A549 (cell line): ENCODE measurements at regions not wholly inside any gene's neighbourhood (a gene's known extent, or its start where the extent isn't known, plus 50 kb on each side); places are given as distances from the start of the nearest gene placed in this dataset.

ENCODE experiments used
- ATAC-seq, 2 experiments: fragments of 200-7000 bp in 1 of 2; fragments of >200 bp in 1 of 2; cut with Nextera tagmentation in 1 of 2; cut with Tn5 transposase in 1 of 2; 3 replicates each; pipeline versions ENCODE4 v1.8.0 to v1.9.1; 2018 to 2020; ENCODE audit warnings: mild to moderate bottlenecking in 1 of 2, moderate library complexity in 1 of 2
- CTCF ChIA-PET: fragments of 300-600 bp; sonication (Branson Sonifier 250); formaldehyde crosslinking; extraction: SDS; loops from one replicate; lab custom pipeline; 2021; ENCODE audit warnings: antibody characterized with exemption, inconsistent platforms; lab: Yijun Ruan, JAX
- POLR2A ChIA-PET: fragments of 350-600 bp; formaldehyde crosslinking; extraction: SDS; loops from one replicate; lab custom pipeline; 2021; ENCODE audit warnings: antibody characterized with exemption, inconsistent platforms; lab: Yijun Ruan, JAX
- DNase-seq, 2 experiments: peaks; one replicate each; pipeline versions ENCODE4 v3.0.0 to v3.0.0-alpha.2; 2011 to 2016; ENCODE audit warnings: low read depth in 1 of 2, low spot score in 1 of 2
- FAIRE-seq: peaks from 2 replicates; lab custom pipeline; 2011; peaks lifted over from hg19 to GRCh38; lab: Jason Lieb, UNC
- H3K27ac ChIP-seq, 2 experiments: fragments of >200 bp; sonication (Bioruptor Twin); formaldehyde crosslinking; 3 replicates each; pipeline ENCODE4 v1.5.1; 2016 to 2017
- H3K4me1 ChIP-seq: fragments of >200 bp; sonication (Bioruptor Twin); formaldehyde crosslinking; 3 replicates; pipeline ENCODE4 v1.6.1; 2016
- H3K4me2 ChIP-seq: fragments of >200 bp; sonication (Bioruptor Twin); formaldehyde crosslinking; 3 replicates; pipeline ENCODE4 v1.6.1; 2016
- H3K4me3 ChIP-seq: fragments of >200 bp; sonication (Bioruptor Twin); formaldehyde crosslinking; 3 replicates; pipeline ENCODE4 v1.5.1; 2016
- H3K9me3 ChIP-seq: fragments of >200 bp; sonication (Bioruptor Twin); formaldehyde crosslinking; 3 replicates; pipeline ENCODE4 v1.6.1; 2016
- BHLHE40 ChIP-seq: IDR thresholded peaks from 2 replicates; pipeline ENCODE4 v1.6.1; 2012; ENCODE audit warnings: low read depth, low read length, inconsistent platforms
- CEBPB ChIP-seq, 2 experiments: fragments of >200 bp in 1 of 2; sonication (Bioruptor Twin) in 1 of 2; formaldehyde crosslinking in 1 of 2; IDR thresholded peaks; 2 replicates each; pipeline ENCODE4 v1.6.1; 2012 to 2016
- CHD2 ChIP-seq: fragments of 150-350 bp; IDR thresholded peaks from 2 replicates; pipeline ENCODE4 v1.6.1; 2014; ENCODE audit warnings: low read length; ENCODE audit not compliant: partially characterized antibody
- E2F6 ChIP-seq: IDR thresholded peaks from 2 replicates; pipeline ENCODE4 v1.6.1; 2012; ENCODE audit warnings: low read depth, borderline replicate concordance
- FOSB ChIP-seq: fragments of 250-450 bp; sonication (Bioruptor Pico); IDR thresholded peaks from 2 replicates; pipeline ENCODE4 v1.5.0; 2020; ENCODE audit warnings: mild to moderate bottlenecking, moderate library complexity
- FOSL2 ChIP-seq, 2 experiments: fragments of 450-650 bp in 1 of 2; fragments of >200 bp in 1 of 2; sonication (Bioruptor Twin) in 1 of 2; formaldehyde crosslinking; IDR thresholded peaks; 2 replicates each; pipeline versions ENCODE4 v1.5.0 to v1.6.1; 2016 to 2020; ENCODE audit warnings: mild to moderate bottlenecking in 1 of 2, moderate library complexity in 1 of 2
- HES2 ChIP-seq: fragments of >200 bp; sonication (Bioruptor Twin); formaldehyde crosslinking; IDR thresholded peaks from 2 replicates; pipeline ENCODE4 v1.6.1; 2016
- HMGXB4 ChIP-seq: fragments of 250-450 bp; sonication (Bioruptor Pico); IDR thresholded peaks from 2 replicates; pipeline ENCODE4 v1.5.0; 2021; ENCODE audit warnings: mild to moderate bottlenecking, moderate library complexity, borderline replicate concordance
- HOXB5 ChIP-seq: fragments of 250-450 bp; sonication (Bioruptor Pico); IDR thresholded peaks from 2 replicates; pipeline ENCODE4 v1.5.0; 2020; ENCODE audit warnings: mild to moderate bottlenecking, moderate library complexity
- JUN ChIP-seq, 2 experiments: fragments of >200 bp; sonication (Bioruptor Twin); formaldehyde crosslinking; IDR thresholded peaks; 2 replicates in 1 of 2; 3 replicates in 1 of 2; pipeline ENCODE4 v1.6.1; 2016 to 2017
- JUNB ChIP-seq: fragments of >200 bp; sonication (Bioruptor Twin); formaldehyde crosslinking; IDR thresholded peaks from 2 replicates; pipeline ENCODE4 v1.6.1; 2016
- KDM5A ChIP-seq: fragments of 200-600 bp; sonication (generic); IDR thresholded peaks from 2 replicates; pipeline ENCODE4 v1.6.1; 2016; ENCODE audit warnings: antibody characterized with exemption, mild to moderate bottlenecking
- MAFK ChIP-seq: fragments of 450-650 bp; IDR thresholded peaks from 2 replicates; pipeline ENCODE4 v1.6.1; 2014; ENCODE audit not compliant: partially characterized antibody
- MAX ChIP-seq: IDR thresholded peaks from 2 replicates; pipeline ENCODE4 v1.6.1; 2012
- NFE2L2 ChIP-seq: fragments of 150-350 bp; conservative IDR thresholded peaks from 2 replicates; pipeline ENCODE4 v1.6.1; 2014; ENCODE audit warnings: low read length
- NPAS2 ChIP-seq: fragments of 250-450 bp; sonication (Bioruptor Pico); IDR thresholded peaks from 2 replicates; pipeline ENCODE4 v1.8.0; 2022; ENCODE audit warnings: mild to moderate bottlenecking, moderate library complexity, borderline replicate concordance
- PBX3 ChIP-seq: IDR thresholded peaks from 2 replicates; pipeline ENCODE4 v1.6.1; 2012
- POLR2A ChIP-seq: IDR thresholded peaks from 2 replicates; pipeline ENCODE4 v1.6.1; 2012; ENCODE audit warnings: mild to moderate bottlenecking, low read length
- RARB ChIP-seq: fragments of 250-450 bp; sonication (Bioruptor Pico); IDR thresholded peaks from 2 replicates; pipeline ENCODE4 v1.8.0; 2021; ENCODE audit warnings: mild to moderate bottlenecking, moderate library complexity
- RNF2 ChIP-seq: fragments of 200-600 bp; sonication (generic); IDR thresholded peaks from 2 replicates; pipeline ENCODE4 v1.6.1; 2016; ENCODE audit warnings: low read depth, mild to moderate bottlenecking, antibody characterized with exemption, moderate library complexity, borderline replicate concordance
- SMC3 ChIP-seq: fragments of >200 bp; sonication (Bioruptor Twin); formaldehyde crosslinking; IDR thresholded peaks from 3 replicates; pipeline ENCODE4 v1.6.1; 2018; ENCODE audit warnings: inconsistent platforms
- SREBF2 ChIP-seq: fragments of 450-650 bp; IDR thresholded peaks from 2 replicates; pipeline ENCODE4 v1.6.1; 2014; ENCODE audit warnings: mild to moderate bottlenecking, moderate library complexity
- USF2 ChIP-seq: fragments of 450-650 bp; IDR thresholded peaks from 2 replicates; pipeline ENCODE4 v1.6.1; 2014; ENCODE audit warnings: antibody characterized with exemption
- ZNF302 ChIP-seq: fragments of 250-450 bp; sonication (Bioruptor Pico); IDR thresholded peaks from 2 replicates; pipeline ENCODE4 v1.9.0; 2021; ENCODE audit warnings: inconsistent platforms, mild to moderate bottlenecking, moderate library complexity
- ZSCAN20 ChIP-seq: fragments of 250-450 bp; sonication (Bioruptor Pico); IDR thresholded peaks from 2 replicates; pipeline ENCODE4 v1.8.0; 2022; ENCODE audit warnings: mild to moderate bottlenecking, moderate library complexity
- WGBS: methylation state at CpG from one replicate; pipeline ENCODE4 v1.1.6; 2017; ENCODE audit errors: missing lambda C conversion rate; 5-methylcytosine and 5-hydroxymethylcytosine counted together

- H3K9me3 ChIP-seq, result no peaks in the 10 kb centered on the region
- ChIA-PET CTCF (no interaction called here), POLR2A (no interaction called here)
- H3K4me3 ChIP-seq, result no peak overlapping the region
- H3K27ac ChIP-seq, result no peak overlapping the region
- ATAC-seq (no peak), FAIRE-seq (no peak), DNase-seq (no peak)
- no peak overlapping the region for H3K4me2 ChIP-seq
- TF ChIP-seq FOSL2 (IDR thresholded peaks at IDR 0.05) (no peak), FOSL2 (CRISPR knock-in tag; IDR thresholded peaks at IDR 0.05) (no peak), FOSB (no peak), ZNF302 (CRISPR knock-in tag) (no peak), HOXB5 (CRISPR knock-in tag) (no peak)
- H3K4me1 ChIP-seq, result no peaks in the 10 kb centered on the region
Observed at GRCh38 chr1:95982711-95983110, 738.9 kb upstream of the PTBP2 start.

GRCh38 chr1:95983831-95984230, 737.8 kb upstream of the PTBP2 start:
- H3K4me2 ChIP-seq, result no peak overlapping the region
- FAIRE-seq, result no peak
- CTCF ChIA-PET, result interaction anchor here (0.6 kb wide), 1 partner anchor 189 kb away, joined by 3 read pairs; no protein-coding TSS in a partner anchor
- POLR2A ChIA-PET, result no interaction called here
- H3K9me3 ChIP-seq, result no peaks in the 10 kb centered on the region
- DNase-seq, result no peak
- TF ChIP-seq HMGXB4 (no peak), HES2 (no peak), MAFK (no peak), RARB (CRISPR knock-in tag) (no peak), POLR2A (no peak), SMC3 (no peak), CHD2 (no peak), SREBF2 (no peak), JUN (IDR thresholded peaks at IDR 0.05) (no peak), FOSL2 (IDR thresholded peaks at IDR 0.05) (no peak), FOSL2 (CRISPR knock-in tag; IDR thresholded peaks at IDR 0.05) (no peak), USF2 (no peak)
- no peak for ATAC-seq
- no peak overlapping the region for H3K27ac ChIP-seq
- no peak overlapping the region for H3K4me3 ChIP-seq
- no peaks in the 10 kb centered on the region for H3K4me1 ChIP-seq

GRCh38 chr1:95984798-95985374, 736.7 kb upstream of the PTBP2 start:
- Histone ChIP-seq H3K4me3 (no peak overlapping the region), H3K27ac (no peak overlapping the region), H3K4me2 (no peak overlapping the region)
- no peak for FAIRE-seq
- TF ChIP-seq KDM5A, result no peak
- TF ChIP-seq JUNB, result no peak
- no peak for TF ChIP-seq NFE2L2
- TF ChIP-seq ZSCAN20, result no peak
- no peak for TF ChIP-seq MAX
- TF ChIP-seq CEBPB (IDR thresholded peaks at IDR 0.05), result no peak
- TF ChIP-seq, all 56 proteins: peak for 0
- no peak for ATAC-seq
- CTCF ChIA-PET, result no interaction called here
- no peaks in the 10 kb centered on the region for H3K4me1 ChIP-seq
- 16% methylated on average over 1 of the region's 1 CpG for WGBS
- H3K9me3 ChIP-seq, result no peaks in the 10 kb centered on the region
- POLR2A ChIA-PET, result no interaction called here
- DNase-seq, result no peak

- no peak overlapping the region for H3K27ac ChIP-seq
- H3K4me3 ChIP-seq, result no peak overlapping the region
- no peak for TF ChIP-seq PBX3
- TF ChIP-seq FOSL2 (IDR thresholded peaks at IDR 0.05), result no peak
- no peak for TF ChIP-seq FOSL2 (CRISPR knock-in tag; IDR thresholded peaks at IDR 0.05)
- no peak for TF ChIP-seq E2F6
- no peak for TF ChIP-seq BHLHE40
- no peak for TF ChIP-seq RNF2
- no peak for TF ChIP-seq NPAS2 (CRISPR knock-in tag)
- TF ChIP-seq POLR2A, result no peak
- TF ChIP-seq, all 56 proteins: peak for 0
- DNase-seq (no peak), ATAC-seq (no peak), FAIRE-seq (no peak)
- no peaks in the 10 kb centered on the region for H3K9me3 ChIP-seq
- no peak overlapping the region for H3K4me2 ChIP-seq
- H3K4me1 ChIP-seq, result no peaks in the 10 kb centered on the region
- ChIA-PET POLR2A (no interaction called here), CTCF (no interaction called here)
- 7% methylated on average over 2 of the region's 2 CpGs for WGBS
Observed at GRCh38 chr1:95990033-95990432, 731.6 kb upstream of the PTBP2 start.
